GM12878 (cell line): ENCODE measurements at regions not wholly inside any gene's neighbourhood (a gene's known extent, or its start where the extent isn't known, plus 50 kb on each side); places are given as distances from the start of the nearest gene placed in this dataset.

Experiments used
- ATAC-seq: fragments of 200-7000 bp; cut with Tn5 transposase; 3 replicates; pipeline ENCODE4 v1.9.1; 2020; ENCODE audit warnings: mild to moderate bottlenecking, moderate library complexity
- BruUV-seq: library from RNA; stranded (reverse); fragments of 400-500 nt; replicated peaks from 2 replicates; lab custom pipeline; 2021; lab: Mats Ljungman, UMichigan
- CTCF ChIA-PET: fragments of 300-600 bp; sonication (Branson Sonifier 250); formaldehyde crosslinking; extraction: SDS; loops from one replicate; lab custom pipeline; 2021; ENCODE audit warnings: inconsistent platforms; lab: Yijun Ruan, JAX
- POLR2A ChIA-PET: fragments of 350-600 bp; formaldehyde crosslinking; extraction: SDS; loops from one replicate; lab custom pipeline; 2021; ENCODE audit warnings: inconsistent platforms; lab: Charles Lee
- RAD21 ChIA-PET: fragments of 300-600 bp; sonication (Branson Sonifier 250); formaldehyde crosslinking; loops from one replicate; lab custom pipeline; 2023; ENCODE audit warnings: antibody characterized with exemption; ENCODE audit not compliant: unreplicated experiment; lab: Charles Lee
- SMC1A ChIA-PET: fragments of 300-600 bp; sonication (Branson Sonifier 250); formaldehyde crosslinking; loops from one replicate; lab custom pipeline; 2023; ENCODE audit not compliant: unreplicated experiment, uncharacterized antibody; lab: Charles Lee
- DNase-seq: peaks from one replicate; pipeline ENCODE4 v3.0.0-alpha.2; 2011; ENCODE audit warnings: low read depth, low spot score
- FAIRE-seq: peaks from 3 replicates; lab custom pipeline; 2011; peaks lifted over from hg19 to GRCh38; lab: Jason Lieb, UNC
- H2AFZ ChIP-seq: 2 replicates; pipeline ENCODE4 v1.6.0; 2011; ENCODE audit warnings: low read depth, low read length, control low read depth; ENCODE audit not compliant: control insufficient read depth
- H3K27ac ChIP-seq: 2 replicates; pipeline ENCODE4 v1.5.1; 2011; ENCODE audit warnings: control low read depth; ENCODE audit not compliant: control insufficient read depth, insufficient read depth
- H3K27me3 ChIP-seq, 2 experiments: replicated peaks in 1 of 2; 2 replicates each; pipeline versions ENCODE4 v1.6.0 to v1.6.1; 2011; ENCODE audit warnings: low read length in 1 of 2; ENCODE audit not compliant: control insufficient read depth in 2 of 2, insufficient read depth in 2 of 2
- H3K36me3 ChIP-seq, 2 experiments: 2 replicates each; pipeline ENCODE4 v1.5.1; 2011; ENCODE audit warnings: low read length in 1 of 2; ENCODE audit not compliant: control insufficient read depth in 2 of 2, insufficient read depth in 2 of 2
- H3K4me1 ChIP-seq: 2 replicates; pipeline ENCODE4 v1.6.1; 2011; ENCODE audit warnings: mild to moderate bottlenecking, low read length, moderate library complexity, mixed read lengths; ENCODE audit not compliant: control insufficient read depth, insufficient read depth
- H3K4me2 ChIP-seq: 2 replicates; pipeline ENCODE4 v1.6.0; 2011; ENCODE audit warnings: control low read depth; ENCODE audit not compliant: control insufficient read depth, insufficient read depth
- H3K4me3 ChIP-seq: fragments of 200-600 bp; sonication (generic); 2 replicates; pipeline ENCODE4 v1.5.1; 2016
- H3K79me2 ChIP-seq: 2 replicates; pipeline ENCODE4 v1.6.0; 2011; ENCODE audit warnings: low read length; ENCODE audit not compliant: control insufficient read depth, insufficient read depth
- H3K9ac ChIP-seq: 2 replicates; pipeline ENCODE4 v1.8.0; 2011; ENCODE audit warnings: low read length, control low read depth, mixed read lengths; ENCODE audit not compliant: control insufficient read depth, insufficient read depth
- H3K9me3 ChIP-seq: replicated peaks from 3 replicates; pipeline ENCODE4 v1.5.1; 2011; ENCODE audit warnings: mild to moderate bottlenecking, low read length; ENCODE audit not compliant: control insufficient read depth, insufficient read depth
- H4K20me1 ChIP-seq: 2 replicates; pipeline ENCODE4 v1.6.0; 2011; ENCODE audit not compliant: control insufficient read depth, insufficient read depth
- ETV6 ChIP-seq, 2 experiments: fragments of 450-650 bp in 1 of 2; IDR thresholded peaks in 1 of 2; conservative IDR thresholded peaks in 1 of 2; 2 replicates each; pipeline ENCODE4 v1.6.1; 2014; ENCODE audit warnings: antibody characterized with exemption in 1 of 2, borderline replicate concordance in 1 of 2, low read depth in 1 of 2, mild to moderate bottlenecking in 1 of 2, moderate library complexity in 1 of 2
- FOXK2 ChIP-seq: fragments of 450-650 bp; IDR thresholded peaks from 2 replicates; pipeline ENCODE4 v1.6.1; 2017; ENCODE audit warnings: mild to moderate bottlenecking, moderate library complexity
- HCFC1 ChIP-seq: fragments of 150-350 bp; IDR thresholded peaks from 2 replicates; pipeline ENCODE4 v1.6.1; 2014; ENCODE audit warnings: low read length
- IRF4 ChIP-seq: IDR thresholded peaks from 2 replicates; pipeline ENCODE4 v1.6.1; 2011; ENCODE audit warnings: low read depth, low read length
- JUNB ChIP-seq: IDR thresholded peaks from 2 replicates; pipeline ENCODE4 v1.6.1; 2016; ENCODE audit warnings: antibody characterized with exemption, mild to moderate bottlenecking
- KLF5 ChIP-seq: fragments of 450-650 bp; IDR thresholded peaks from 2 replicates; pipeline ENCODE4 v1.6.1; 2014; ENCODE audit warnings: mild to moderate bottlenecking; ENCODE audit not compliant: partially characterized antibody
- MEF2A ChIP-seq: IDR thresholded peaks from 2 replicates; pipeline ENCODE4 v1.6.1; 2011; ENCODE audit warnings: low read depth, mild to moderate bottlenecking, low read length, moderate library complexity; ENCODE audit not compliant: insufficient read depth
- NBN ChIP-seq: fragments of 450-650 bp; IDR thresholded peaks from 2 replicates; pipeline ENCODE4 v1.6.1; 2016
- NR2C2 ChIP-seq: IDR thresholded peaks from 2 replicates; pipeline ENCODE4 v1.6.1; 2011; ENCODE audit warnings: borderline replicate concordance, low read depth; ENCODE audit not compliant: control insufficient read depth, insufficient read length
- POLR2AphosphoS2 ChIP-seq: IDR thresholded peaks from 2 replicates; pipeline ENCODE4 v1.6.1; 2011; ENCODE audit warnings: low read depth, mild to moderate bottlenecking, low read length, improper control_type of control experiment, moderate library complexity
- RAD51 ChIP-seq: fragments of 450-650 bp; IDR thresholded peaks from 2 replicates; pipeline ENCODE4 v1.6.1; 2016; ENCODE audit warnings: moderate library complexity, mild to moderate bottlenecking, inconsistent platforms
- RBBP5 ChIP-seq: fragments of 200-600 bp; sonication (generic); conservative IDR thresholded peaks from 2 replicates; pipeline ENCODE4 v1.6.1; 2016
- TCF12 ChIP-seq: IDR thresholded peaks from 2 replicates; pipeline ENCODE4 v1.6.1; 2011; ENCODE audit warnings: low read depth, mild to moderate bottlenecking, low read length
- ZNF217 ChIP-seq: fragments of 450-650 bp; IDR thresholded peaks from 2 replicates; pipeline ENCODE4 v1.6.1; 2017; ENCODE audit warnings: antibody characterized with exemption, mild to moderate bottlenecking
- ZNF24 ChIP-seq: fragments of 450-650 bp; IDR thresholded peaks from 2 replicates; pipeline ENCODE4 v1.6.1; 2017; ENCODE audit warnings: antibody characterized with exemption, mild to moderate bottlenecking
- in situ Hi-C: fragments of 300-500 bp; cut with MboI; formaldehyde crosslinking; loops from 9 replicates; pipeline ENCODE4 v1.14.3; 2018; ENCODE audit warnings: mixed read lengths
- intact Hi-C: fragments of 100-400 bp; cut with micrococcal nuclease; formaldehyde crosslinking; loops from one replicate; pipeline ENCODE4 v1.14.2; 2022; ENCODE audit not compliant: unreplicated experiment

DNA sequence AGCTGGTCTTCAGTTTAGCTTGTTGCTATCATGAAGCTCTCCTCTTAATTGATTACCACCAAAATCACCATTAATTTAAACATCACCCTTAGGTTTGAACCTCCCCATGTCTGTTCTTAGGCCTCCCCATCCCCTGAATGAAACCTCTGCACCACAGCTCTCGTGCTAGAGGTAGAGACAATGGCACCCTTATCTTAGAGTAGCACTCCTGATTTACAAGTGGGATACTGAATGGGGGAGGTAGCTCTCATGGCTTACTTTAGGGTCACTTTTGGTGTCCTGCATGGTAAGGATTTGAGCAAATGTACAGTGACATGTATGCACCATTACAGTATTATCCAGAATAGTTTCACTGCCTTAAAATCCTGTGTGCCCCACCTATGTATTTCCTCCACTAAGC lies 115.6 kb upstream of the ADTRP start (continued):
- no peak for TF ChIP-seq NR2C2
- no peak for TF ChIP-seq JUNB
- no peak for TF ChIP-seq ZNF24
- no peak for TF ChIP-seq IRF4
- TF ChIP-seq FOXK2 = no peak
- TF ChIP-seq RAD51 = no peak
- no peak for TF ChIP-seq ZNF217
- TF ChIP-seq KLF5 = no peak
- TF ChIP-seq MEF2A = no peak
- TF ChIP-seq, all 136 proteins: peak for 0

DNA sequence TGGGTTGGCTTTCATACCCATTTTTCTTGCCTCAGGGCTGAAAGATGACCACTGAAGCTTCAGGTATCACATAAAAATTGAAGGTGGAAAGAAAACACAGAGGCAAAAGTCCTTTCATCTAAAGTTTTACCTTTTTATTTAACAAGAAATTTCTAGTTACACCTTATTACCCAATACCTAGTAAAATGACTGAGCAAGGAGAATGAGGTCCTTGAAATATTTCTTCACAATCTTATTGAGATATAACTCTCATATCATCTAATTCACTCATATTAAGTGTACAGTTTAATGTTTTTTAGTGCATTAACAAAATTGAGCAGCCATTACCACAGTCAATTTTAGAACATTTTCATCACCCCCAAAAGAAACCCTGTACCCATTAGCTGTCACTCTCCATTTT lies 112.9 kb upstream of the ADTRP start:
- Histone ChIP-seq H3K36me3 (no peaks in the 10 kb centered on the region), H3K9ac (no peak overlapping the region), H3K4me2 (no peak overlapping the region), H3K79me2 (no peaks in the 10 kb centered on the region), H4K20me1 (no peaks in the 10 kb centered on the region), H3K9me3 (no peaks in the 10 kb centered on the region; the same call in 2 of the 3 replicates), H2AFZ (no peak overlapping the region), H3K27ac (no peak overlapping the region), H3K4me1 (no peaks in the 10 kb centered on the region), H3K27me3 (no peaks in the 10 kb centered on the region), H3K4me3 (no peak overlapping the region)
- intact Hi-C loops (no loop called here), in situ Hi-C loops (no loop called here)
- ATAC-seq (no peak), DNase-seq (no peak), FAIRE-seq (no peak)
- CTCF ChIA-PET = interaction anchor here (0.6 to 1.4 kb wide), 2 partner anchors 11 to 133 kb away, joined by 3 read pairs; no protein-coding TSS in a partner anchor
- RAD21 ChIA-PET = no interaction called here
- no TSS peak for BruUV-seq
- POLR2A ChIA-PET = no interaction called here
- TF ChIP-seq RBBP5 = no peak
- no peak for TF ChIP-seq NBN
- no peak for TF ChIP-seq ETV6 (conservative IDR thresholded peaks at IDR 0.05 in 1 of 2, IDR thresholded peaks at IDR 0.05 in 1 of 2; ENCODE audit: borderline replicate concordance in 1 of 2, low read depth in 1 of 2)
- TF ChIP-seq POLR2AphosphoS2 = no peak
- TF ChIP-seq HCFC1 = no peak
- no peak for TF ChIP-seq TCF12
- SMC1A ChIA-PET = interaction anchor here (2.0 to 3.5 kb wide), 2 partner anchors 13 to 56 kb away, joined by 5 to 26 read pairs; no protein-coding TSS in a partner anchor
